ENCODE measurements at regions not wholly inside any gene's neighbourhood (a gene's known extent, or its start where the extent isn't known, plus 50 kb on each side); places are given as distances from the start of the nearest gene placed in this dataset.

DNA sequence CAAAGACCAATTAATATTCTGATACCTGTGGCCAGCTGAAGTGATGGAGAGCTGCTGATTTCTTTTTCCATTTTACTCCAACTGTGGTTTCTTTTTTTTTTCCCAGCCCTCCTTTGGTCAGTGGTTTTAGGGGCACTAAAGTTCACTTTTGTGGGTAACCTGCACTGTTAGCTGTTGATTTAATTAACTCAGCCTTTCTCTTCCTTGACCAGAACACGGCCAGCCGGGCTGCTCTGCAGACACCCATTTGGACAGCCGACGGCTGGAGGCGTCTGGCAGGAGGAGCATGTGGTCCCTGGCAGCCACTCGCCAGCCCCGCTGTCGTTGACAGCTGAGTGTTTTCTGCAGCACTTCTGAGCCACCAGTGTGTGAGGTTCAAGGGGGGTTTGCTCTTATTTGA is 136.2 kb upstream of the RUNX3 start:
- TF ChIP-seq, protein P1, sequence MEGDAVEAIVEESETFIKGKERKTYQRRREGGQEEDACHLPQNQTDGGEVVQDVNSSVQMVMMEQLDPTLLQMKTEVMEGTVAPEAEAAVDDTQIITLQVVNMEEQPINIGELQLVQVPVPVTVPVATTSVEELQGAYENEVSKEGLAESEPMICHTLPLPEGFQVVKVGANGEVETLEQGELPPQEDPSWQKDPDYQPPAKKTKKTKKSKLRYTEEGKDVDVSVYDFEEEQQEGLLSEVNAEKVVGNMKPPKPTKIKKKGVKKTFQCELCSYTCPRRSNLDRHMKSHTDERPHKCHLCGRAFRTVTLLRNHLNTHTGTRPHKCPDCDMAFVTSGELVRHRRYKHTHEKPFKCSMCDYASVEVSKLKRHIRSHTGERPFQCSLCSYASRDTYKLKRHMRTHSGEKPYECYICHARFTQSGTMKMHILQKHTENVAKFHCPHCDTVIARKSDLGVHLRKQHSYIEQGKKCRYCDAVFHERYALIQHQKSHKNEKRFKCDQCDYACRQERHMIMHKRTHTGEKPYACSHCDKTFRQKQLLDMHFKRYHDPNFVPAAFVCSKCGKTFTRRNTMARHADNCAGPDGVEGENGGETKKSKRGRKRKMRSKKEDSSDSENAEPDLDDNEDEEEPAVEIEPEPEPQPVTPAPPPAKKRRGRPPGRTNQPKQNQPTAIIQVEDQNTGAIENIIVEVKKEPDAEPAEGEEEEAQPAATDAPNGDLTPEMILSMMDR (IDR thresholded peaks at IDR 0.05), result no peak
- no peak for TF ChIP-seq POLR2A (IDR thresholded peaks at IDR 0.05)
